ENCODE measurements at regions not wholly inside any gene's neighbourhood (a gene's known extent, or its start where the extent isn't known, plus 50 kb on each side); places are given as distances from the start of the nearest gene placed in this dataset.

DNA sequence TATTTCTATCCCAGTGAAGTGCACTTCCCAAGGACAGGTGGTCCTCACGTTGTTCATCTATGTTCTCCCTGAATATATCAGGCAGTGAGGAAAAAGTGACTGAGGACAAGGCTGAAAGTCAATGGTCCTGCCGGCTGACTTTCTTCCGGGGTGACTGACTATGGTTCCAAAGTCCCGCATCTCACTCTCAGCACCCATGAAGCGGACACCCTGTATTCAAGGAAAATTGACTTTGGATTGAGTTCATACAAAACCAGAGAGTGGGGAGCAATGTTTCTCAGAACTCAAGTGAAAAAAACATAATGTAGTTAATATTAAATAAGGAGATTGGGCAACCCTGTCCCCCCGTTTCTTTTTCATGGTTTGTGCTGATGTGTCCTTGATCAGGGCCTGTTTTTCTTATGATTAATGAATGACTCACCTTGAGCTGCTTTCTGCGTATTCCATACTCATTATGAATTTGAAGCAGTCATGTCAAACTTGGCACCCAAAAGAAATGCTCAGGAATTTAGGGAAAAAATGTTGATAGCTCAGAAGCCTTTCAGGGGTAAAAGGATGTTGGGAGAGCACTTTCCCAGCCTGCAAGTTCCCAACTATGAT, 184.0 kb downstream of the CYLD start:
- no peak for DNase-seq (ENCODE audit: low read depth, low spot score)

DNA sequence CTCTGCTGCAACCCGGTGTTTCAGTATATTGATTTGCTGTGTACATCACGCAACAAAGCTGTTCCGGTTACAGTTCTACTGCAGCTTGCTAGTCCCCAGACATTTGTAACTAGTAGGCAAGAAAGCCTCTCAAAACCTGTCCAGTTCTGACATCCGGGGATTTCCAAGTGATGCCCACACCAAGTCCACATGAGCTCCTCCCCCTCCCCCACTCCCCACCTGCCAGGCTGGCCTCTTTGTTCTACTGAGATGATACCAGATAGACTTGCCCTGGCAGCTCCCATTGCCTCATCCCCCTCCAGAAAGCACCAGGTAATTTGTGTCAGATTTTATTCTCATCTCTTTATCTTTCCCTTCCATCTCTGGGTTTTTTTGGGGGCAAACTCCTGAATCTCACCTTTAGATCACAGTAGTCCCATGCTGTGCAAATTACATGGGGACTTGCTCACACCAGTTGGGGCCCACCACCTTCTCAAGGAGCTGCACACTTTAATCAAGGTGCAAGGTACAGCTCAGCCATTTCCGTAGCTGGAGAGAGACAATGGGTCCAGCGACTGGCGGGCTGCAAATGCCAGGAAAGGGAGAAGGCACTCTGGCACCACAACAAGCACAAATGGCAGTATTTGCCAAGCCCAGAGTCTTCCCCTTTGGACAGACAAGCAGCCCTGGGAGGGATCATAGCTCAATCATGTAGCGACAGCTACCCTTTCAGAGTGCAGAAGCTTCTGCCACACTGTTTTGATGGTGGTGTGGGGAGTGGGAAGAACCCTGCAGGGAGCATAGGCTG, 183.1 kb downstream of the CYLD start:
- no peak for DNase-seq (ENCODE audit: low read depth, low spot score)

DNA sequence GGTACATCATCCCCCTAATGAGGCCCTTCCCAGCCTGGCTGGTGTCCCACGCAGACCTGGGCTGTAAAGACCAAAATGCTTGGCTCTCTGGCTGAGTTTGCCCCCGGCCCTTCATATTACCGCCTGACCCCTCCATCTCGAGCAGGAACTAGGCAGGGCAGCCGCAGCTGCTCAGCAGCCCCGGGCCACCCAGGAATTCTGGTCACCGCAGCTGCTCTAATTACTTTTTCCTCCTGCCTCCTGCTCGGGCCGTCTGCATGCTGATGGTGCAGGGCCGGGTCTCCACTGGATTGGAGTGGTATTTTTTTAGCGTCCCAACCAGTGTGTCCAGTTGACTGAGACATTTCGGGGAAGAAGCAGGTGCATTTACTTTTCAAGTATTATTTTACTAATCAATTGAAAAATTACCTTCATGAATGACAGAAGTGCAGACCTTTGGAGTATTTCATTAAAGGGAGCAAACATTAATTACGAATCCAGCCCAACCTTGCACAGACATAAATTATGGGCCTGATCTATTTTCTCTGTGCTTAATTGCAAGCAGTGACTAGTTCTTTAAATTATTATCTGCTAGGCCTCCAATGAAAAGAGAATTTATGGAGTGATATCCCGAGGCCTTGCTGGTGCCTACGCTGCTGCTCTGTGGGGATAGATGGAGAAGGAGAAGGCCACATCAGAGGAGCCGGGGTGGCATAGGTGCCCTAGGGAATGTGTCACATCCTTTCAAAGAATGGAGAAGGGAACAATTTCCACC, 176.2 kb downstream of the CYLD start:
- no peak for DNase-seq (ENCODE audit: low read depth, low spot score)

DNA sequence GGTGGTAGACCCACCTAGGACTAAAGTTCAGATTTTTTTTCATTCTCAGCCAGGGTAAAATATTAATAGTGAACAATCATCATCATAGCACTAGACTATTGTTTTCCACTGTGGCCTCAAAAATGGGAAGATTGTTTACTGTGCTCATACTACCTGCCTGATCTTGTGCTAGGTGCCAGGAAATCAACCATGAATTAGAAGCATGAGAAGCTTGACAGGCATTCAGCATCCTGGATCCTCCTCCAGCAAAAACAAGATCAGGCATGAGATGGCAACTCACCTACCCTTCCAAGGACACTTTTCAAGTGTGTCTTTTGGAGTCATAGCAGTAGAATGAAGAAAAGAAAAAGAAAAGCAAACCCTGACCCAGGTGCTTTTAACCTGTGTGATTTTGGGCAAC, 174.2 kb downstream of the CYLD start:
- no peak for DNase-seq (ENCODE audit: low read depth, low spot score)

DNA sequence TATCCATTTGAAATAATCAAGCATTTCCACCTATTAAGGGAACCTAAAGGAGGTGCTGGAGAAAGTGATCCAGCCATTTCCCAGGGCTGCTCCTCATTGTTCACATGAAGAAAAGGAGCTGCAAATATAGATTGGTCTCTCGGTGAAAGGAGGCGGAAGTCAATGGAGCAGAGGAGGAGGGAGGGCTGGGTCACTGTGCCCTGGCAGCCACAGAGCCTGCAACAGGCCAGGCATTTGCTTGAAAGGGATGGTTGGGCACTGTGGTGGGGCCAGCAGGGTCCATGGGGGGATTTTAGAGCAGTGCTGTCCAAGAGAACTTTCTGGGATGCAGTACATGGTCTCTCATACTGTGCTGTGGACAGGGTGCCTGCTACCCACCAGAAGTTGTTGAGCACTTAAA, 173.2 kb downstream of the CYLD start:
- no peak for DNase-seq (ENCODE audit: low read depth, low spot score)

DNA sequence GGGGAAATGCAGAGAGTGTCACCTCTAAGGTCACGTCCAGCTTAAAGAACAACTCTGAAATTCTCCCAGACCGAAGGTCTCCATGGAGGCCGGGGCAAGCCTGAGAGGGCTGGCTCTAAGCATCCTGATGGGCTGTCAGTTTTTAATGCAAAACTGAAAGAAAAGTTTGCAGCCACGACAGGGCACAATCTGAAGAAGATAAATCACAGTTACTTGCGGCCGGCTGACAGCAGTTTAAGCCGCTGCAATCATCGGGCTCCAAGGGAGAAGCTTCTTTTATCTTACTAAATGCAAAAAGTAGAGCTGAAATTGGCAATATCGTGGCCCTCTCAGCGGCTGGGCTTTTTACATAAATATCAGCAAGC, 168.8 kb downstream of the CYLD start:
- no peak for DNase-seq (ENCODE audit: low read depth, low spot score)

DNA sequence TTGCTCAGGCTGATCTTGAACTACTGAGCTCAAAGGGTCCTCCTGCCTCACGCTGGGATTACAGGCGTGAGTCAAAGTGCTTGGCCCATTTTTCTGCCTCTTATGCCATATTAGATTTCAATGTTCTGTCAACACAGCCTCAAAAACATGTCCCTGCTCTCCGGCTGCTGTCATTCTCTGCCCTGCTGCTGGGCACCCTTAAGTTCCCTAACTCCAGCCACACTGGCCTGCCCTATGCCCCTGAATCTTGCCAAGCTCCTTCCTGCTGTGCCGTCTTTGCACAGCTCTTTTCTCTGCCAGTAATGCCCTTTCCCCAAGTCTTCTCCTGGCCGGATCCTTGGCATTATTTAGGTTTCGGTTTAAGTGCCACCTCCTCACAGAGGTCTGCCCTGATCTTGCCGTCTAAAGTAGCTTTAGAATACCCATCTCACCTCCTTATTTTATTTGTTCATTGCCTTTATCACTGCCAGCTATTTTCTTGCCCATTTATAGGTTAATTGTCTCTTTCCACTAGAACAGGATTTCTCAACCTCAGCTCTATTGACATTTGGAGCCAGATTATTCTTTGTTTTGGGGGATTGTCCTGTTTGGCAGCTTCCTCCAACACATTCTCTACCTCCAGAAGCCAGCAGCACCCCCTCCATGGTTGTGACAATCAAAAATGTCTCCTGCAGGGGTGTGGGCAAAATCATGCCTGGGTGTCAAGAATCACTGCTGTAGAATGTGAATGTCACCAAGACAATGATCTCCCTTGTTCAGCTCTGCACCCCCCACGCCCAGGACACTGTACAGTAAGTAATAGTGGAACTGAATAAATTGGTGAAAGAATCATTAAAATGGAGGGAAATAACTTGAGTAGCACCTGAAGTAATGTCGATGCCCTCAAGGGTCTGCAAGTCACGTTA, 168.2 kb downstream of the CYLD start:
- no peak for DNase-seq (ENCODE audit: low read depth, low spot score)

DNA sequence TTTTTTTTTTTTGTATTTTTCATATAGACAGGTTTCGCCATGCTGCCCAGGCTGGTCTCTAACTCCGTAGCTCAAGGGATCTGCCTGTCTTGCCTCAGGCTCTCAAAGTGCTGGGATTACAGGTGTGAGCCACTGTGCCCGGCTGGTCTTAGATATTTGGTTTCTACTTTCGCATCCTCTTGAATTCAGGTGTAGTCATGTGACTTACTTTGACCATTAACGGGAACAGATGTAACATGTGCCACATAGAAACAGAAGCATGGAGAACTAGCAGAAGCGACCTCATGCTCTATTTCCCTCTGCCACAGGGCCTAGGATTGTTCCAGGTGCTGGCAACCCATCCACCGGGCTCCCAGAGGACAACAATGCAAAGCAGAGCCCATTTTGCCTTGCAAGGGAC, 166.6 kb downstream of the CYLD start:
- DNase-seq (ENCODE audit: low read depth, low spot score): no peak

DNA sequence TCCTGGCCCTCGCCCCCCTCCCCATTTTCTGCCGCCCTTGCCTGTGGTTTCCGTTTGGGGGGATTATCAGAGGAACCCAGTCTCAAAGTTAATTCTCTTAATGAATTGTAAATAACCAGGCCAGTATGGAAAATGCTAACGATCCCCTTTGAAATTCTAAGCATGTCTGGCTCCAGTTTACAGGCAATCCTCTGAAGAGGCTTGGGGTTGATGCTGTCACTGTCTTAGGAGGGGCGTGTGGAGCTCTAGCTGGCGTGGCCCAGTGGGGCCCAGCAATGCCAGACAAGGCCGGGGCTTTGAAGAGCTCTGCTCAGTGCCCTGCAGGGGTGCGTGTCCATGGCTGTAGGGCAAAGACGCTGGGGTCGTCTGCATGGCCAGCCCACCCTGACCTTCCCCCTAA, 164.6 kb downstream of the CYLD start:
- no peak for DNase-seq (ENCODE audit: low read depth, low spot score)

DNA sequence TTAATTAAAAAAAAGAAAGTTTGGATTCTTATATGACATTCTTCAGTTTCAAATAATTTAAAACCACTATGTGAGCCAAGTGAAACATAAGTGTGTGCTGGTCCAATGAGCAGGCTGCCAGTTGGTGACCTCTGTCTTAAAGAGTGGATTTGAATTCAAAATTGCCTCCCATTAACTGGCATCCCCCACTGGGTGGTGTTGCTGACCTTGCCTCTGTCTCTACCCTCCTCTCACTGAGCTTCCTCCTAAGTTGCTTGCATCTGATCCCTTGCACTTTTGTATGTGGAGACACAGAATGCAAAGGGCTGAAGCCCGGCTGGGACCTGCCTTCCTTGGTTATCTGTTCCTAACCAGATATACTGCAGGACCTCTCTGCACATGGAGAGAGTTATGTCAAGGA, 160.6 kb downstream of the CYLD start:
- no peak for DNase-seq (ENCODE audit: low read depth, low spot score)

DNA sequence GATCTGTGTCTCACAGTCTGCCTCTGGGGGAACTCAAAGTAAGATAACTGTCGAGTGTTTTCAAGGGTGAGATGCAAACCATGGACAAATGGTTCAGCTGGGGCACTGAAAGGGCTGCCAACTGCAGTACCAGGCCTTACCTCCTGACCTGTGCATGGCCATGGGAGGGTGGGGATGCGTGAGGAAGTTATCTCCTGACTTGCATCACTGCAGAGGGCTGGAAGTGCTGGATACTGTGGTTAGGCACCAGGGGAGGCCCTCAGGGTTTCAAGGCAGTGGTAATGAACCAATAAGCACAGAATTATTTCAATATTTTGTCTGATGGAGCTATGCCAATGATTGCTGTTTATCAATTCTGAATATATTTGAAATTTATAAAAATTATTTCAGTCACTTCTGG, 159.2 kb downstream of the CYLD start:
- no peak for DNase-seq (ENCODE audit: low read depth, low spot score)

DNA sequence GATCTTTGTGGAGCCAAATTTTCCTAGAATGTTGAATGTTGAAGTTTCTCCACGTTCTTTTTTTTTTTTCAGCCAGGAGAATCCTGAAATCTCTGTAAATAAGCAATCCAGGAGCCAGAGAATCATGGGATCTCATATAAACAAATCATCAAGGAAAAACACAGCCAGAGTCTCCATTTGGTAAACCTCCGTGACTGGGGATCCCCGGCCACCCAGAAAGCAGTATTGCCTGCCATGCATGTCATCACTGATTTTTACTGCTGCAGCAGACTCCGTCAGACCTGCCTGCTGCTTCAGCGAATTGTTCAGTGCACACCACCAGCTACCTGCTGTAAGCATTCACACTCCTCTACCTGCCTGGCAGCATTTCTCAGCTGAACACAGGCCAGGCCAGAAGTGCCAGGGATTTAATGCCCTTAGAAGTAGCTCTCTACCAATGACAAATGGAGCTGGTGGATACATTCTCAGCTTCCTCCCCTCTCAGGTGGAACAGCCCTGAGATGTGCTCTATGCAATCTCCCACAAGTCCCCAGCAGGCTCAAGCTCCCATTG, 158.6 kb downstream of the CYLD start:
- no peak for DNase-seq (ENCODE audit: low read depth, low spot score)

DNA sequence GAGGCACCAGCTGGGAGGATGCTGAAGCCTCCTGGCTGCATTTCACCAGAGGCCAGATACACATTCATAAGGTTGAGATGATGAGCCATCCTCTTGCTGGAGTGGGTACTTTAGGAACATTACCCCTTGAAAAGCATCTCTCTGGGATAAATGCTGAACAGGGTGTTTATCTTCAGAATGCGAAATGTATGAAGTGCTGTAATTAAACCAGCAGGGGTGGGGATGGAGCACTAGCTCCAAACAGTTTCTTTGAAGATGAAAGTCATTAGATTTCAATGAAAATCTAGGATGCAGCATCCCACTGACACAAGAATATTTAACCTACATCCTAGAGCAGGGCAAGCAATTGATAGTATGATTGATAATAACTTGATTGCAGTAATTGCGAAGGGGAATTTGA, 158.1 kb downstream of the CYLD start:
- DNase-seq (ENCODE audit: low read depth, low spot score): no peak

DNA sequence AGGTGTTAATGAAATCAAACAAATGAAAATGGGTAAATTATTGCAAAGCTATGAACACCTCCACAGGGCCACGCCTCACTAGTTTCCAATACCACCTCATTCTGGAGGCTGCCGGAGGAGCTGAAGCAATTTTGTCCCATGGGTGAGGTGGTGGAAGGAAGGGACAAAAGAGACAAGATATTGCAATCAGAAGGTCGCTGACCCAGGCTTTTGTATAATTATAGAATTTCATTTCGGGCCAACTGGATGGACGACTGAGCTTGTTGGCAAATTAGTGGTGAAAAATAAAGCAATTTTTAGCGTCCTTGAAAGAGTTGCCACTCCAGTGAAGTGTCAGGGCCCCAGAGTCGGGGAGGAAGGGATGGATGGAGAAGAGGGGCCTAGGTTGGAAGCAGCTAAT, 147.9 kb downstream of the CYLD start:
- no peak for DNase-seq (ENCODE audit: low read depth, low spot score)

DNA sequence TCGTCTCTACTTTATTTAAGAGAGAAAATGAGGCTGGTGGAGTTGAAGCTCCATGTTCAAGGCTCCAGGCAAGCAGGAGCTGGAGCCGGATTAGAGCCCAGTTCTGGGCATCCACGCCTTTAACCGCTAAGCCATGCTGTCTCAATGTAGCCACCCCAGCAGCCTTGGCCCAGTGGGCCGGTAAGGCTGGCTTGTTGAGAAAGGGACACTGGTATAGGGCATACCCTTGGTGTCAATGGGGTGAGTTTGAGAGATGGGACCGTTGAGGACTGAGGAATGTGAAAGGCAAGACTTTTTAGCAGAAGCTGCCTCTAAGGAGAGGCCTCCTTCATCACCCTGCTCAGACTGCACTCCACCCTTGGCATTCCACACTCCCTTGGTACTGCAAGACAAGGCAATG, 147.4 kb downstream of the CYLD start:
- DNase-seq (ENCODE audit: low read depth, low spot score): no peak

DNA sequence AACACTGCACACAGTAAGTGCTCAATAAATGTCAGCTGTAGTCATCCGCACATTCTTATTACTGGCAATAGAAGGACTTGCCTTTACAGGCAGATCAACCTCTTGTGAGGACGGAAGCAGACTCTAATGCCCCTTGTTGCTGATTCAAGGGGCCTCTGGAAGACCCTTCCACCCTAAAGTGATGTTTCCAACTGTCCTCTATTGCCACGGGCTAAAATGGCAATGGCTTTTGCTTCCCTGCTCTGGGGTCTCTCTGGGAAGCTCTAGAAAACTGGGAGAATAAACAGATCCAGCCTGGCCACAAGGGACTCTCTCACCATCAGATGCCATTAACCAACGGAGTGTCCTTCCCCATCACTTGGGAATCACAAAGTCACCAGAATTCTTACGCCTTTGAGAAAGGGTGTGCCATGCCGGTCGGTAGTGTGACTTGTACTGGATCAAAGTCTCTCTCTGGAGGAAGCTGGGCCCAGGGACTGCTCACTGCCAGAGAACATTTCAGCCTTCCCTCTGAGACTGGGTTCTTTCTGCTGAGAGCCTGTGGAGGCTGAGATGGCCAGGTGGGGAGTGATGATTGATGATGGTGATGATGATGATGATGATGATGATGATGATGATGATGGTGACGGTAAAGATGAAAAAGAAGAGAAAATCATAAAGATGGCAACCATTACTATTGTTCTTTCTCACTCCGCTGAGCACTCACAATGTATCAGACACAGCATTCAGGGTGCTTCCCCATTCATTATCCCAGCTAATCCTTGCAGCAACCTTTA, 146.8 kb downstream of the CYLD start:
- DNase-seq (ENCODE audit: low read depth, low spot score): no peak

DNA sequence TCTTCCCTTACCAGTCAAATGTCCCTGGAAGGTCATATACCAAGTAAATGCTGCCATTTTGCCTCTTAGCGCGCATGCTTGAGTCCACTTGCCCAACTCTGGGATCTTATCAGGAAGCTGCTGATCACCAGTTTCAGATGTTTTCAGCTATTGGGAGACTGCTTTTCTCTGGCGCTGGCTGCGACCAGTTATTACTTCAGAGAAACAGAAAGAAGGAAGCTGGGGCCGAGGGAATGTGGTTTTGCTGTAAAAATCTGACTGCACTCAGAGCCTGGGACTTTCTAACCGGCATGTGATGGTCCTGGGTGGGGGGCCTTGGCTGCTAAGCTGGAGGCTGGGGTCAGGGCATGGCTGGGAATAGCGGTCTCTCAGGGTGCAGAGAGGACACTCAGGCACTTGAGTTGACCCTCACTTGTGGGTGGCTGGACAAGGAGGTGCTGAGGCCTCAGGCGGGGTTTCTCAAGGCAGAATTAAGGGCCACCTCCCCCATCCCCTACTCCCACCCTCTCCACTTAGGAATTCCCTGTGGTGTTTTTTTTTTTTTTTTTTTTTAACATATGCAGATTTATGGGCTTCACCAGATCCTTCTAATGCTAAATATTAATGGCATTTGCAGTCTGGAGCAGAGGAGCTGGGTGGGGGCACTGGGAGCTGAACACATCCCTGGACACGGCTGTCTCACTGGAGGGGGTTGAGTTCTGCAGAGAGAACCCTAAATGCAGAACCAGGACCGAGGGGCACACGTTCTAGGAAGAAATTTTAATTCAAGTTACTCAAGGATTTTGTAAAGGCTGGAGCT, 145.8 kb downstream of the CYLD start:
- DNase-seq (ENCODE audit: low read depth, low spot score): no peak

DNA sequence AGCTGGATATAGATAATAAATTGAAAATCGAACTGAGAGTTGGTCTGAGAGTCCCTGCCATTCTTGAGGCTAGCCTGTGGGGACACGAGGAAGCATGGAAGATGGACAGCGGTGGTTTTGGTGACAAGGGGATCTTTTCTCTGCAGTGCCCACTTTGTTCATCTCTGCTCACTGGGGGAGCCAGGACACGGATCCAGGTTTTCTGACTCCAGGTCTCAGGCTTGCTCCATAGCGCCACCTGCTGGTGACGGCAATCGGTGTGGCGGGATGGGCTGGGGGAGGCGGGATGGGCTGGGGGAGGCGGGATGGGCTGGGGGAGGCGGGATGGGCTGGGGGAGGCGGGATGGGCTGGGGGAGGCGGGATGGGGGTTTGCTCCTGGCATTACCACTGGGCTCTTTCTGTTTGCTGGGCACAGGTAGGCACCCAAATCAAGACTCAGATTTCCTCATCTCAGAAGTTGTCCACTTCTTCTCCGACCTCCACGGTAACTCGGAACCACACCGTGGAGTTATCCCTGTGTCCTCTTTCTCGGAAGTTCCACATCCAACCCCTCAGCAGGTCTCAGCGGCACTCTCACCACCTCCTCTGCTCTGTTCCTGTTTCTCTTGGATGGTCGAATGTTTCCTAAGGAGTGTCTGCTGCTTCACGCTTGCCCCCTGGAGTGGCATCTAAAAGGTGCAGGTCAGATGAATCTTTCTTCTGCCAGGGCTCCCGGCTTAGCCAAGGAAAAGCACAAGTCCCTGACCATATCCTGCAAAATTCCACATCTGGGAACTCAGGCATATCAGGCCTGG, 142.4 kb downstream of the CYLD start:
- DNase-seq (ENCODE audit: low read depth, low spot score): no peak

DNA sequence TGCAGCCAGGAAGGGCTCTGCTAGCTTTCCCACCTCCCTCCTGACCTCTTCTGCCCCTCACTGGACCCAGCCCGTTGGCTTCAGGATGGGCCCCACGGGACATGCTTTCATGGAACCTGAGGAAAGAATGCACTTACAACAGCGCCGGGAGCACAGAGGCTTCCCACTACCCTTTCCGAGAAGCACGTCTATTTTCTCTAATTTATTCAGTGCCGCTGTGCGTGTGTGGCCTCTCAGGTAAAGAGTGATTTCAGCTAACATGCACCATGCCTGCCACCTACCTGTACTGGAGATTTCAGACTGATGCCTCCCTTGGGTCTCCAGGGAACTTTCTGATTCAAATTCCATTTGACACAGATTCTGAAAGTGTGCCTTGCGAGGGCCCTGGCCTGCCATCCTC, 140.1 kb downstream of the CYLD start:
- DNase-seq (ENCODE audit: low read depth, low spot score): no peak

Data from smooth muscle cell of the brain vasculature (primary cell).